Pancreas (tissue), 10 donors: ENCODE measurements at regions not wholly inside any gene's neighbourhood (a gene's known extent, or its start where the extent isn't known, plus 50 kb on each side); places are given as distances from the start of the nearest gene placed in this dataset.

Source experiments
- ATAC-seq, 4 donors: fragments of 200-7000 bp; cut with Tn5 transposase; one replicate each; pipeline versions ENCODE4 v1.8.0 to v1.9.1; 2020; ENCODE audit warnings: mild to moderate bottlenecking in 4 of 4, moderate library complexity in 4 of 4
- DNase-seq, 6 donors: peaks; one replicate each; pipeline ENCODE4 v3.0.0-alpha.2; 2020
- FAIRE-seq: peaks from 2 replicates; lab custom pipeline; 2012; peaks lifted over from hg19 to GRCh38; lab: Jason Lieb, UNC
- H3K27ac ChIP-seq, 4 donors: fragments of 200-600 bp; sonication (generic); 1 replicate in 3 of 4; 2 replicates in 1 of 4; pipeline versions ENCODE4 v1.5.0 to v1.8.0; 2020
- H3K27me3 ChIP-seq, 4 donors: fragments of 200-600 bp; one replicate each; pipeline ENCODE4 v1.8.0; 2021
- H3K36me3 ChIP-seq, 3 donors: fragments of 200-600 bp; sonication (generic) in 1 of 3; one replicate each; pipeline versions ENCODE4 v1.5.0 to v1.8.0; 2020 to 2021
- H3K4me1 ChIP-seq, 3 donors: fragments of 200-600 bp; one replicate each; pipeline ENCODE4 v1.8.0; 2021
- H3K4me3 ChIP-seq, 4 donors: fragments of 200-600 bp; sonication (generic) in 2 of 4; one replicate each; pipeline versions ENCODE4 v1.5.0 to v1.8.0; 2020 to 2021
- H3K9me3 ChIP-seq, 4 donors: fragments of 200-600 bp; one replicate each; pipeline ENCODE4 v1.8.0; 2021
- WGBS, 2 donors: extraction: QIAGEN DNeasy Blood & Tissue Kit; methylation state at CpG; one replicate each; pipeline ENCODE4 v1.1.7; 2013; 5-methylcytosine and 5-hydroxymethylcytosine counted together
- intact Hi-C, 3 donors: fragments of 100-400 bp; cut with DNase I; formaldehyde crosslinking; loops; one replicate each; pipeline versions ENCODE4 v1.11.1 to v1.14.2; 2022
- TF ChIP-seq, protein P1 (sequence below), 4 donors: fragments of 200-600 bp; sonication (generic) in 3 of 4; IDR thresholded peaks; one replicate each; pipeline versions ENCODE4 v1.5.0 to v1.8.0; 2021; ENCODE audit warnings: antibody characterized with exemption in 4 of 4
- donor health status: healthy with polysubstance abuse.
- donor health status: DM: no; HTN: no; CAD: no; lungs with moderate emphysema.
- donor health status: DM: no; HTN: no; CAD: no.
- donor health status: control.
- donor health status: control.
- donor health status: Bipolar disorder and iron deficiency.
- donor health status: DM: yes; HTN: yes; CAD: no.
- donor health status: DM: no; HTN: no; CAD: no.
- donor health status: DM: no; HTN: no; CAD: no.
- donor health status: DM: yes; HTN: yes; CAD: no.

DNA sequence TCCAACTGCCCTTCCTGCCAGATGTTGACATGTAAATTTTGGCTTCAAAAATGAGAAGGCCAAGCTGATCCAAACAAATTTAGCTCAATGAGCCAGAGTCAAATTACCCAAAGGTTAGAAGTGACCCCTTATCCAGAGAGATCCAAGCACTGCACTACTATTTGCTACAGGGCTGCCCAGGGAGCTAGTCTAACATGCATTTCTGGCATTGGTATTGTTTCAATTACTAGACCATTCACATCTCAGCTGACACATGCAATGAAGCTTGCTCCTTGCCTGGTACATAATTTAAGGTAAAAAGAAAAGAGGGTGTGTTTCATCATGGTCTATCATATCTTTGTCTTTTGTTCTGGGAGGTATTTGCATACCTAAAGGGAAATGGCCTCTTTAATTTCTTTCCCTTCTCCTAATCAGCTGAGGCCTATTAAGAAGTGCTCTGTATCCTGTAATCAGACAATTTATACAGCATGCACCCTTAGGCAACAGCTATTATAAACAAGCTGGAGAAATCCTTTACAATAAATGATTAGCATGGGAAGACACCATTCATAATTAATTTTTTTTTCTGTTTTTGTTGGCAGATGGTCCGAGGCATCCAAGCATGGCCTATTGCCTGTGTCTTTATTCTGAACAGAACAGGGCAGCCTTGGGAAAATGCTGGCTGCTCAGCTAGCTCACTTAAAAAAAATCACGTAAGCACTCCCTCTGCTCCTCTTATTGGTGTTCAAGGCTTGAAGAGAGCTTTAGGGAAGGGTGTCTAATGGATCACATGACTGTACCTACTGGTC is 161.5 kb upstream of the SALL1 start:
- H3K36me3 ChIP-seq, result no peaks in the 10 kb centered on the region
- ATAC-seq (no peak), DNase-seq (no peak), FAIRE-seq (no peak)
- no peak overlapping the region for H3K27ac ChIP-seq
- no peaks in the 10 kb centered on the region for H3K9me3 ChIP-seq
- intact Hi-C loops, result no loop called here
- no peaks in the 10 kb centered on the region for H3K4me1 ChIP-seq
- TF ChIP-seq, protein P1, sequence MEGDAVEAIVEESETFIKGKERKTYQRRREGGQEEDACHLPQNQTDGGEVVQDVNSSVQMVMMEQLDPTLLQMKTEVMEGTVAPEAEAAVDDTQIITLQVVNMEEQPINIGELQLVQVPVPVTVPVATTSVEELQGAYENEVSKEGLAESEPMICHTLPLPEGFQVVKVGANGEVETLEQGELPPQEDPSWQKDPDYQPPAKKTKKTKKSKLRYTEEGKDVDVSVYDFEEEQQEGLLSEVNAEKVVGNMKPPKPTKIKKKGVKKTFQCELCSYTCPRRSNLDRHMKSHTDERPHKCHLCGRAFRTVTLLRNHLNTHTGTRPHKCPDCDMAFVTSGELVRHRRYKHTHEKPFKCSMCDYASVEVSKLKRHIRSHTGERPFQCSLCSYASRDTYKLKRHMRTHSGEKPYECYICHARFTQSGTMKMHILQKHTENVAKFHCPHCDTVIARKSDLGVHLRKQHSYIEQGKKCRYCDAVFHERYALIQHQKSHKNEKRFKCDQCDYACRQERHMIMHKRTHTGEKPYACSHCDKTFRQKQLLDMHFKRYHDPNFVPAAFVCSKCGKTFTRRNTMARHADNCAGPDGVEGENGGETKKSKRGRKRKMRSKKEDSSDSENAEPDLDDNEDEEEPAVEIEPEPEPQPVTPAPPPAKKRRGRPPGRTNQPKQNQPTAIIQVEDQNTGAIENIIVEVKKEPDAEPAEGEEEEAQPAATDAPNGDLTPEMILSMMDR (IDR thresholded peaks at IDR 0.05), result no peak
- 70 to 84% methylated on average over 2 of the region's 2 CpGs for WGBS, 2 donors
- H3K4me3 ChIP-seq, result no peak overlapping the region
- no peaks in the 10 kb centered on the region for H3K27me3 ChIP-seq

DNA sequence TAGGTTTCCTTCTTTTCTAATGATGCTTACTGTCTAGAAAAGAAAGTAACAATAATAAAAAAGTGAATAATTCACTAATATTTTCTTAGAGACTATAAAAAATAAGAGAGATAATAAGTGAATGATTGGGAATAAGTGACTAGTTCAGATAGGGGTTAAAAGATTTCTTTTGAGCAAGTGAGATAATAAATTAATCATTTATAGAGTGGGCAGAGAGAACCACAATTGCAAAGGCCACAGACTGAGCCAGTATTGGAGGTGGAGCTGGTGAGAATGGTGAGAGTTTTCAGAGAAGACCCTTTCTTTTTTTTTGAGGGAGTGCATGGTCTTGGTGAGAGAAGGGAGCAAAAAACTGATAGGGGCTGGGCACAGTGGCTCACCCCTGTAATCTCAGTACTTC is 159.1 kb upstream of the SALL1 start:
- no peak for ATAC-seq

DNA sequence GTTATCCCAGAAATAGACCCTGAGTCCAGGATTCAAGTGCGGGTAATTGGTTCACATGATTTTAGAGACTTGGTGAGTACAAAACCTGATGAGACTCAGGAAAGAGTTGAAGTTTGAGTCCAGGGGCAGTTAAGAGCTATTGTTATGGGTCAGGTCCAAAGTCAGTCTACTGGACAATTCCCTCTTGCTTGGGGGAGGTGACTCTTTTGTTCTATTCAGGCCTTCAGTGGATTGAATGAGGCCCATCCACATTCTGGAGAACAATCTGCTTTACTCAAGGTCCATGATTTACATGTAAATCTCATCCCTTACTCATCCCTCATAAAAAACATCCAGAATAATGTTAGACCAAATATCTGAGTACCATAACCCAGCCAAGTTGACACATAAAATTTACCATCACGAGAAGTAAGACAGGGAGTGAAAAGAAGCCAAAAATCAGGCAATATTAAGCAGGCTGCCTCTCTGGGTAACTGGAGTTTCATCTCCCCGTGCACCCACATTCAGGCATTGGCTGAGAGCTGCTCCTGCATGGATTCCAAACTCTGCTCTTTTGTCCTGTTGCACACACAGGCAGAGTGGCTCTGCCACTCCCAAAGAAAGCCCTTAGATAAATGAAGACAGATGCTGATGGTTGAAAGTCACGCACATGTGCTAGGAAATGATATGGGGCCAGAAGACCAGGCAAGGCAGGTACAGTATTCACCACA is 156.0 kb upstream of the SALL1 start:
- TF ChIP-seq, protein P1 (IDR thresholded peaks at IDR 0.05), result no peak
- H3K4me3 ChIP-seq, result no peak overlapping the region

More for the DNA sequence above, 159.1 kb upstream of the SALL1 start:
- H3K4me3 ChIP-seq, result no peak overlapping the region
- FAIRE-seq (no peak), DNase-seq (no peak)
- H3K4me1 ChIP-seq, result no peaks in the 10 kb centered on the region
- no peaks in the 10 kb centered on the region for H3K36me3 ChIP-seq
- intact Hi-C loops, result no loop called here
- TF ChIP-seq, protein P1 (IDR thresholded peaks at IDR 0.05), result no peak
- H3K27ac ChIP-seq, result no peak overlapping the region
- no peaks in the 10 kb centered on the region for H3K27me3 ChIP-seq
- H3K9me3 ChIP-seq, result no peaks in the 10 kb centered on the region

DNA sequence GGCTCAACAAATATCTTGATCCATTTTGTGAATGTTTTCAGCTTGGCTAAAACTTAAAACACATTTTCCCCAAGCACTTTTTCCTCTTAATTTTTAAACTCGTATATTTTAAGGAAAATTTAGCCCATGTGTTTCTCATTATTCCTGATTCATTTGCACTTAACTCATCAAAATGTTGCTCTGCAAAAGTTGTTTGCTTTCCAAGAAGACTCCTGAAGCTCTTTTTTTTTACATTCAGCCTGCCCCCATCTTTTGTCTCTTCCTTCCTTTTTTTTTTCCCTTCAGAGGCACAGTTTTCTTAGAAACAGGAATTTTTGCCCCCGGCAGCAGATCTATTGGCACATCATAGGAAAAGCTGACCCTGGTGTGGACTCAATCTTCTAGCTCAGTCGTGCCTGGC is 155.0 kb upstream of the SALL1 start:
- FAIRE-seq, result no peak

More for the DNA sequence above, 156.0 kb upstream of the SALL1 start:
- no peak for DNase-seq
- no peaks in the 10 kb centered on the region for H3K9me3 ChIP-seq
- FAIRE-seq, result no peak
- no peak for ATAC-seq
- H3K4me1 ChIP-seq, result no peaks in the 10 kb centered on the region
- H3K27me3 ChIP-seq, result no peaks in the 10 kb centered on the region
- intact Hi-C loops, result no loop called here
- H3K36me3 ChIP-seq, result no peaks in the 10 kb centered on the region
- H3K27ac ChIP-seq, result no peak overlapping the region
- 79 to 80% methylated on average over 4 of the region's 4 CpGs for WGBS, 2 donors

More for the DNA sequence above, 155.0 kb upstream of the SALL1 start:
- no peaks in the 10 kb centered on the region for H3K27me3 ChIP-seq
- ATAC-seq (no peak), DNase-seq (no peak)
- H3K27ac ChIP-seq, result no peak overlapping the region
- H3K4me3 ChIP-seq, result no peak overlapping the region
- no peaks in the 10 kb centered on the region for H3K9me3 ChIP-seq
- TF ChIP-seq, protein P1 (IDR thresholded peaks at IDR 0.05), result no peak
- 57 to 62% methylated on average over 3 of the region's 3 CpGs for WGBS, 2 donors
- H3K4me1 ChIP-seq, result no peaks in the 10 kb centered on the region
- intact Hi-C loops, result no loop called here
- H3K36me3 ChIP-seq, result no peaks in the 10 kb centered on the region
